Left ventricle myocardium inferior (tissue), 1 donor: ENCODE measurements at regions not wholly inside any gene's neighbourhood (a gene's known extent, or its start where the extent isn't known, plus 50 kb on each side); places are given as distances from the start of the nearest gene placed in this dataset.

Experiments
- DNase-seq: peaks from one replicate; pipeline ENCODE4 v3.0.0-alpha.2; 2020
- H3K27ac ChIP-seq: fragments of 200-600 bp; replicated peaks from 2 replicates; pipeline ENCODE4 v1.8.0; 2021
- H3K27me3 ChIP-seq: fragments of 200-600 bp; 2 replicates; pipeline ENCODE4 v1.8.0; 2021; ENCODE audit warnings: low read depth
- H3K36me3 ChIP-seq: fragments of 200-600 bp; 2 replicates; pipeline ENCODE4 v1.8.0; 2021
- H3K4me1 ChIP-seq: fragments of 200-600 bp; 2 replicates; pipeline ENCODE4 v1.8.0; 2021
- H3K4me3 ChIP-seq: fragments of 200-600 bp; 2 replicates; pipeline ENCODE4 v1.8.0; 2021; ENCODE audit warnings: mild to moderate bottlenecking, moderate library complexity
- H3K9me3 ChIP-seq: fragments of 200-600 bp; replicated peaks from 2 replicates; pipeline ENCODE4 v1.8.0; 2021
- CTCF ChIP-seq: fragments of 200-600 bp; IDR thresholded peaks from 2 replicates; pipeline ENCODE4 v1.8.0; 2021; ENCODE audit warnings: antibody characterized with exemption, mild to moderate bottlenecking, borderline replicate concordance
- intact Hi-C: fragments of 100-400 bp; cut with micrococcal nuclease; formaldehyde crosslinking; loops from one replicate; pipeline ENCODE4 v1.11.0; 2022
- donor health status: DM: no; HTN: yes; CAD: no; lungs with severe emphysema.

DNA sequence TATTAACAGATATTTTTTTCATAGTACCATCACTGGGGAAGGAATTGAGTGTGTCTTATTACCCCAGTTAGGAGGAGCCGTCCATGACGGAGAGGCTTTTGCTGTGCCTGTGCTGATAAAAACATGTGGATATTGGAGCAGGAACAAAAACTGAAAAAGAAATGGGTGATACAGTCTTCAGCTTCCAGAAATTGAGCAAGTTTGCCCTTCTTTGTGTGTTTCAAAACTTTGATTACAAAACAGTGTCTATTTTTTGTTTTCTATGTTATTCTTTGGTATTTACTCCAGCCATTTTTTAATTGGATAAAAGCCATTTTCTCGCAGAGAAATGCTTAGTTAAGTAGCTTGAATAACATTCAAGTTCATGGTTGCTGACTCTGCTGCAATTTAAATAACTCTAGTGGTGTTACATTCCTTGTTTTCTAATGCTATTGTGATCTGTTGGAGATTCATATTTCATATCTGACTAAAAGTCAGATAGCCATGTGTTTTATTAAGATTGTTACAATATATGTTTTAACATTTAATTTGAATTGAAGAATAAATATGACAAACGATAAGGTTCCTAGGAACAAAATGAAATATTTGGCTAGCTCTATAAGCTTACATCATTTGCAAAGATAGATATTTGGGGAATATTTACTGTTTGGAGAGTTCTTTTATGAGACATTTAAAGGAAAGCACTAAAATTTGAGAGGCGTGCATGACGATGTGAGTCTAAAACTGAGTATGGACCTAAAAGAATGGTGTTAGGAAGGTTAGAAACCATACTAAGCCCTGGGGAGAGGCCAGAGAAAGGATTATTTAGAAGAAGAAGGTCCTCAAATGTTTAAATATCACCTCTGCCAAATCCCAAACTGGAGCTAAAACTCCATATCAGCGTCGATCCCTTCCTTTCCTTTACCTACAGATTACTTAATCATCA is 747.3 kb upstream of the CELF2 start:
- Histone ChIP-seq H3K9me3 (no peaks in the 10 kb centered on the region), H3K36me3 (no peaks in the 10 kb centered on the region), H3K4me1 (no peaks in the 10 kb centered on the region), H3K4me3 (no peak overlapping the region), H3K27me3 (no peaks in the 10 kb centered on the region), H3K27ac (peak overlapping the region; percentile 25)
- intact Hi-C loops: no loop called here
- no peak for DNase-seq
- no peak for TF ChIP-seq CTCF

DNA sequence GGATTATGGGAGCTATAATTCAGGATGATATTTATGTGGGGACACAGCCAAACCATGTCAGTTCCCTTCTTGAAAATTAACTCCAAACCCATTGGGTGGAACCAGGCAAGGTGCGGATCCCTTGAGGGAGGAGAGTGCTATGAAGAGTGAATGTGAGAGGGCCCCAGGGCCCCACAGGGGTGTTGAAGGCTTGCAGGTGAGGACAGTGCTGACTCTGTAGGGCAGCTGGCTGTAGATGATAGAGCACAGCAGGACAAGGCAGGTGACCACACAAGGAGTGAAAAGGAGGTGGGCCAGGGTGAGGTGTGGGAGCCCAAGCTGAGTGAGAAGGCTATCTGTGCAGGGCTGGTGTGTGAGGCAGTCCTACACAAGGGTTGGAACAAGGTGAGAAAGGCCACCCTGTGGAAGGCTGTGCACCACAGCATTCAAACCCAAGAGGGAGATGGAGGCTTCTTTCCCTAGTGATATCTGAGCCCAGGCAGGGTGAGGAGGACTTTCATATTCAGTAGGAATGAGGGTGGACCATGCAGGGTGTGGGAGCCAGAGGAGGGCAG is 746.0 kb upstream of the CELF2 start:
- Histone ChIP-seq H3K9me3 (no peaks in the 10 kb centered on the region), H3K27me3 (no peaks in the 10 kb centered on the region), H3K36me3 (no peaks in the 10 kb centered on the region), H3K27ac (no peak overlapping the region), H3K4me1 (no peaks in the 10 kb centered on the region), H3K4me3 (no peak overlapping the region)
- DNase-seq: no peak
- intact Hi-C loops: no loop called here
- TF ChIP-seq CTCF: no peak

- no peak for DNase-seq
- H3K27me3 ChIP-seq: no peaks in the 10 kb centered on the region
- H3K4me3 ChIP-seq: no peak overlapping the region
- H3K9me3 ChIP-seq: no peaks in the 10 kb centered on the region
- H3K36me3 ChIP-seq: no peaks in the 10 kb centered on the region
- intact Hi-C loops: no loop called here
- no peak for TF ChIP-seq CTCF
- H3K27ac ChIP-seq: no peak overlapping the region
- H3K4me1 ChIP-seq: no peaks in the 10 kb centered on the region
Measured at GRCh38 chr10:10273661-10274060, 744.0 kb upstream of the CELF2 start.

DNA sequence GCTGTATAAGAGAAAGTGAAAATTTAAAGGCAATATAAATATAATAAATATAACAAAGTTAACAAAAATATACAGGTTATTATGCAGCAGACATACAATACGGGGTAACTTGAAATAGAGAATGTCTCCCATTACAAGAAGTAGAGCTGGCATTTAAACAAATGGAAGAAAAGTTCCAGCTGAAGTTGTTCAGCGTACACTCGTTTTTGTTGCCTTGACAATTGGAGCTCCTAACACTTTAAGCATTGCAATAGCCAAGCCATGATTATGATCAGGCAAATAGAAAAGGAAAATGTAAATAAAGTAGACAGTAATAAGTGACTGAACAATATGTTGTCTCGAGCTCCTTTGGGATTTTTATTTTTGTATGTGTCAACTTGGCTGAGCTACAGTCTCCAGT is 737.8 kb upstream of the CELF2 start:
- Histone ChIP-seq H3K36me3 (no peaks in the 10 kb centered on the region), H3K27me3 (no peaks in the 10 kb centered on the region), H3K27ac (no peak overlapping the region), H3K9me3 (no peaks in the 10 kb centered on the region), H3K4me3 (no peak overlapping the region), H3K4me1 (no peaks in the 10 kb centered on the region)
- DNase-seq: no peak
- intact Hi-C loops: no loop called here
- no peak for TF ChIP-seq CTCF

- H3K4me3 ChIP-seq: no peak overlapping the region
- H3K27me3 ChIP-seq: no peaks in the 10 kb centered on the region
- intact Hi-C loops: no loop called here
- no peak for DNase-seq
- peaks cover 14% of the 10 kb centered on the region for H3K9me3 ChIP-seq
- H3K4me1 ChIP-seq: peaks cover 8% of the 10 kb centered on the region
- TF ChIP-seq CTCF: no peak
- no peak overlapping the region for H3K27ac ChIP-seq
- H3K36me3 ChIP-seq: no peaks in the 10 kb centered on the region
Measured at GRCh38 chr10:10292501-10292900, 725.2 kb upstream of the CELF2 start.
